IPS-18c (cell line): ENCODE measurements at regions not wholly inside any gene's neighbourhood (a gene's known extent, or its start where the extent isn't known, plus 50 kb on each side); places are given as distances from the start of the nearest gene placed in this dataset.
A peak's percentile ranks its signal among the peaks of the same experiment; 100 is the strongest.

Experiments used
- H3K4me3 ChIP-seq: 2 replicates; pipeline ENCODE4 v1.7.0; 2013; ENCODE audit warnings: low read depth, mild to moderate bottlenecking, low read length, moderate library complexity; ENCODE audit not compliant: insufficient read depth
- H3K9me3 ChIP-seq: one replicate; pipeline ENCODE4 v1.6.1; 2013; ENCODE audit warnings: mild to moderate bottlenecking, low read length, moderate library complexity; ENCODE audit not compliant: control insufficient read depth, insufficient read depth

DNA sequence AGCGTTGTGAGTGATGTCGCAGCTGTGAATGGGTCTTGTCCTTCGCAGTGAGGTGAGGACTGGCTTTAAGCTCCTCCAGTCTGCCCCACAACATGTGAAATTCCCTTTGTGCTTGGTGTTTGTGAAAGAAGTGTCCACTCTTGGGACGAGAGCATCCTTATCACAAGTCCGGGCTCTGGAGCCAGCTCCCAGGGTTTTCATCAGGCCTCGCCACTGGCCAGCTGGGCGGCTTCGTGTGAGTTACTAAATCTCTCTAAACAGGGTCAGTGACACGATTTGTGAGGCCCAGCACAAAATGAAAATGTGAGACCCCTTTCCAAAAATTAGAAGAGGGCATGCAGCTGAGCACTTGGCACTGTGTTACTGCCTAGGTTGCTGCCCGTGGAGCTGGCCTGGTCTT lies 115.9 kb downstream of the VAPA start:
- no peaks in the 10 kb centered on the region for H3K9me3 ChIP-seq
- no peak overlapping the region for H3K4me3 ChIP-seq

DNA sequence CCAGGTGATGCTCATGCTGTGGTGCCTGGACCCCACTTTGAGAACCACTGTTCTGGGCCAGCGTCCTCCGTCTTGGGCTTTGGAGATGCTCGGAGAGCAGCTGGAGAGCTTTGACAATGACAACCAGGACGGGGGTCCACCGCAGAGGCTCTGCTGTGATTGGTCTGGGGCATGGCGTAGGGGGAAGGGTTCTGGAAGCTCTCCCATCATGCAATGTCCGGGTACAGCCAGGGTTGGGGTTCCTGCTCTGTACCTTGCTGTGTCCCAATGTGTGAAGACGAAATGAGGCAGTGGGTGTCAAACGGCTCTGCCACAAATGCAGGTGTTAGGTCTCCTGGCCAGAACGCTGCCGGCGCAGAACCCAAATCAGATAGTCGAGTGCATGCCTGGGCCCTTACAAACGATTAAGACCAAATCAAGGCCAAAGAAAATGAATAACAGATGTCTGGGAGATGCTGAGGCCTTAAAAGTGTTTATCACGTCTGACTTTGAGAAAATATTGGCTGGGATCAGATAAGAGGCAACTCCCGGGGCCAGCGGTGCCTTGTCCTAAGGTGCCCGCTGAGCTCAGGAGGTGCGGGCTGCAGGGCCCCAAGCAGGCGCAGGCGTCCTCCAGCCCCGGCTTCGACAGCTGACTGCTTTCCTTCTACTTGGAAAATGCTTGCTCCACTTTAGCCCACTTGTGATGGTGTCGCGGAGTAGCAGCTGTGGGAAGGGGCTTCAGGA lies 117.2 kb downstream of the VAPA start:
- H3K9me3 ChIP-seq: no peaks in the 10 kb centered on the region

DNA sequence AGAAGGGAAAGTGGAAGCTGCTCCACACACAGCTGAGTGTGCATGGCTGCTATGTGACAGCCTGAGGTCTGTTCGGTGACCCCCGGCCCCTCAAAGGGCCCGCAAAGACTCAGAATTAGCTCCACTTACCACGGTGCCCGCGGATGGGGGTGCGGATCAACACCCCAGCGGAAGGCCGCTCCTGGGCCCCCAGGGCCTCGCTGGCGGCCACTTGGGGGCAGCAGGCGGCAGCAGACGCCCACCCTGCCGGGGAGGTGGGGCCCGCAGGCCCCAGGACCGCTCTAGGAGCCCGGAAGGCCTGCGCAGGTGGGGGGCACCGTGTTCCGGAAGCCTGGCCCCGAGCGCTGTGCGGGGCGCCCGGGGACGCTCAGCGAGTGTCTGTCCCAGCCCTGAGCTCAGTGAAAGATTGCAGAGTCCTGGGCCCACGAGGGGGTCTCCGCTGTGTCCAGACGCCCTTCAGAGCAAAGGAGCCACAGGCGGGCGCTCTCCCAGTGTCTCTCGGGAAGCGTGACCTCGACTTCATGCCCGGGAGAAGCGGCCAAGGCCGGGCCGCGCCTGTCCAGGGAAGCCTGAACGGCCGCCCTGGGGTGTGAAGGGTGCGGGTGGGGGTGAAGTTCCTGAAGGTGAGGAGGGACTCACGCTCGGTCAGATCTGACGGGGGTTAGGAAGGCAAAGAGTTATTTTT lies 118.7 kb downstream of the VAPA start:
- Histone ChIP-seq H3K4me3 (peak overlapping the region; percentile 31; the same call in 1 of the 2 replicates), H3K9me3 (no peaks in the 10 kb centered on the region)

More for the DNA sequence above, 117.2 kb downstream of the VAPA start:
- no peak overlapping the region for H3K4me3 ChIP-seq

DNA sequence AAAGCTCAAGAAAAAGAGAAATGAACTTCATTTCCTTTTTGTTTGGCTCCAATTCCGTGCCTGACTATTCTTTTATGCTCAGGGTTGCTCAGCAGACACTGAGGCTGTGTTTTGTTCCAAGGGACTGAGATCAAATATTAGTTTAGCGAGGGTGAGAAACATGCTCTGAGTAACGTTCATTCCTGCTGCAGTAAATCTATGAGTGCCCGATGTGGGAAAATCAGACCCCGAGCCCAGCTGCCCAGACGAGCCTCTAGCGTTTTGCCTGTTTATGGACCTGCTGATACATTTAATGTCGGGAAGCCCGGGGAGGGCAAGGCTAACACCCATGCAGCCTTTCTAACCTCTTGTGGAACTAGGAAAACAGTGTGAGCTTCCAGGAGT lies 119.2 kb downstream of the VAPA start:
- Histone ChIP-seq H3K4me3 (no peak overlapping the region), H3K9me3 (no peaks in the 10 kb centered on the region)

DNA sequence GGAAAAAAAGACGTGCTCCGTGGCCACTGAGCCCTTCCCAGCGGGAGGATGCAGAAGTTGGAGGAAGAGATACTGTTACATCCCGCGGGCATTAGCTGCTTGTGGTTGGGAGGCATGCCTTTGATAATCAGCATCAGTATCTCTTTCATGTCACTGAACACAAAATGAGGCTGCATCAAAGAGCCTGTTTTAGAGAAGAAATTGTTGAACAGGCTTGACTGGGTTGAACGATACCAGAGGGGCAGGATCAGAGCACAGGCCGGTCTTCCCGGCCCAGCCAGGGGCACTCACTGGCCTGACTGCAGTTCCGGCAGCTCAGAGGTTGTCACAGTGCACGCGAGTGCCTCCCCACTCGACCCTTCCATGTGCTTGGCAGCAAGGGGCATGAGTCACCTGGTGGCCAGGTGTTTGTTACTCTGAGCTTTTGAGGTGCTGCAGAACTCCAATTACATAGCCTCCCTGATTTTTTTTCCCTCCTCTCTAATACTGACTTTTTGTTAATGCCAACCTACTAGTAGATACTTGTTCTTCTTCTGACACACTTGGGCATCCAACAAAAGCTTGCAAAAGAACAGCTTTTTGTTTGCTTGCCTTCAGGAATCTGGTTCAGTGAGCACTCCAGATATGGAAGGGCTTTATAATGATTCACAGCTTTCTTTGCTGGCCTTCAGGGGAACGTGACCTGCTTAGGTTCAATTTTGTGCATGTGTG lies 121.6 kb downstream of the VAPA start:
- no peaks in the 10 kb centered on the region for H3K9me3 ChIP-seq

DNA sequence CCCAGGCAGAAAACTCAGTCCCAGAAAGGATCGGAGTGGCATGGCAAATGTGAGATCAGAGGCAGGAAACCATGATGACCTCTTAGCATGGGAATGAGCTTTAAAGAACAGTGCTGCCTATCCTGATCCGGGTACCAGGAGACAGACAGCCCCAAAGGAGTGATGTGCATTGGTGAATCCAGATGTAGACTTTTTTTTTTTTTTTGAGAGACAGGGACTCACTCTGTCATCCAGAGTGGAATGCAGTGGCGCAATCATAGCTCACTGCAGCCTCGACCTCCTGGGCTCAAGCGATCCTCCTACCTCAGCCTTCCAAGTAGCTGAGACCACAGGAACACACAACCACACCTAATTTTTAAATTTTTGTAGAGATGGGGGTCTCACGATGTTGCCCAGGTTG lies 122.7 kb downstream of the VAPA start:
- no peak overlapping the region for H3K4me3 ChIP-seq
- H3K9me3 ChIP-seq: no peaks in the 10 kb centered on the region

More for the DNA sequence above, 121.6 kb downstream of the VAPA start:
- H3K4me3 ChIP-seq: no peak overlapping the region

DNA sequence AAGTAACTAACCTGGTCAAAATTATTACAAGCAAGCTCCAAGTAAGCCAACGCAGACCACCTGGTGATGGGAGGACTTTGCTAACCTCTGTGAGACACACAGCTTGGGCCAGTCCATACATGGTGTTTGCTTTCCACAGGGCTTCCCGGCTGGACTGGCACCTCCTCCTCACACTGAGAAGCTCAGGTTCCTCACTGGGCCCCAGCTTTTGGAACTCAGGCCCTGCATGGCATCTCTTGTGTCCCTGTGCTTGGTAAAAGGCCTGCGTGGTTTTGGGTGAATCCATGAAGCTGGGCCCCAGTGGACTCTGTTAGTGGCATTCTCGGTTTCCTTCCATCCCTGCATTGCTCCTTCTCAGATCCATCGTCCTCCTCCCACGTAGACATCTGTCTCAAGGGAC lies 123.4 kb downstream of the VAPA start:
- no peaks in the 10 kb centered on the region for H3K9me3 ChIP-seq
- H3K4me3 ChIP-seq: no peak overlapping the region

DNA sequence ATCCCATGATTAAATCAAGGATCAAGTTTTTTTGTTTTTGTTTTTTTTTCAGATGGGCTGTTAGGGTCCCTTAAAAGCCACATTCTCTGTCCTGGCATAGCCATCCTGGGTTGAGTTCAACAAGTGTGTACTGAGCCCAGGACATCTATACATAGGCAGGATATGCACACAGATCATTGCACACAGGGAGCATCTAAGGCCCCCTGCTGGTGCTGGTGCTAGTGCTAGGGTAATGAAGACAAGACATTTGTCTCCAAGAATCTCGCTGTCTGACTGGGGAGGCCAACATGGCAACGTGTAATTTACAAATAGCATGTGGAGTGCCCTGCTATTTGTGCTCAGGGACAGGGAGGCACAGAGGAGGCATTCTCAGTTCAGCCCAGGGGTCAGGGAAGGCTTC lies 124.5 kb downstream of the VAPA start:
- Histone ChIP-seq H3K4me3 (no peak overlapping the region), H3K9me3 (no peaks in the 10 kb centered on the region)

DNA sequence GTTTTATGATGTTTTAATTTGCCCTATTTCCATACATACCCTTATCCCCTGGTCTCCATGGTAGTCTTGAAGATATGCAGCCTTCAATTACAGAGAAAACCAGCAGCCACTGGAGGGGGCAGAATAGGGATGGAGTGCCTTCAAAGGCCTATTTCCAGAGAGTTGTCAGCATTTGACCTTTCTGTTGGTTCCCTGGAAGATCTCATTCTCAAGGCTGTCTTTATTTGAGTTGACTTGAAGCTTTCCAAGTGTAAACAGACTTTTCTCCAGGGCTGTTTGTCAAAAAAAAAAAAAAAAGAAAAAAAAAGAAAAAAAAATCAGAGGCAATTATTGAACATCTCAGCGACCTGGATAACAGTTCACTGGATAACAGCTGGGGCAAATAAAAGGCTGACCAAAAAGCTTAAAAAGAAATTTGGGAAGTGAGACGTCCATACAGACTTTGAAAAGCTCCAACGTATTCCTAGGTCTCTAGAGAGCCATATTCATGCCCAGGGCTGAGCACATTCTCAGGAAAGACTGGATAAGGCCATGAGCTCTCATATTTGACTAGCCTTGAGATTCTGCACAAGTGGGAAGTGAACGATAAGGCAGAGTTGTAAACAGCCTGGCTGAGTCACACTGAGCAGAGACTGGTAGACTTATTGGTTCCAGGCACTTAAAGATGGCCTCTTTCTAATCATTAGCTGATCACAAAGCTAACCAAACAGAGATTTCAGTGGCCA lies 126.6 kb downstream of the VAPA start:
- Histone ChIP-seq H3K9me3 (peaks cover 2% of the 10 kb centered on the region), H3K4me3 (no peak overlapping the region)

DNA sequence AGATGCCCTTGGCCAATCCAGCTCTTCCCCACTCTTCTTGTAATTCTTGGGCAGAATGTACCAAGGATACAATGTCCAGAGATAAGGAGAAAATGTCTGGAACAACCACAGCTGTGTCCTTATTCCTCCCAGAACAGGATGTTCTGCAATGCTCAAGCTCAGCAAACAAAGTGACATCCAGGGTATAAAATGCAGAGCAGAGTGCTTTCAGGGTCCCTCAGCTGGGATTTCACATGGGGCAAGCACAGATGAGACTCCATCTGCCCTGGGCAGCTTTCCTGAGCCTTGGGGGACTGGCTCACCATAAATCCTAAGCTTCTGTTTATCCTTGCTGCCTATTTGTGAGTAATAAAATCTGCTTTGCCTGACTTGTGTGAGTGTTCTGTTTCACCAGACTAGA lies 127.4 kb downstream of the VAPA start:
- H3K9me3 ChIP-seq: peaks cover 2% of the 10 kb centered on the region
- no peak overlapping the region for H3K4me3 ChIP-seq

DNA sequence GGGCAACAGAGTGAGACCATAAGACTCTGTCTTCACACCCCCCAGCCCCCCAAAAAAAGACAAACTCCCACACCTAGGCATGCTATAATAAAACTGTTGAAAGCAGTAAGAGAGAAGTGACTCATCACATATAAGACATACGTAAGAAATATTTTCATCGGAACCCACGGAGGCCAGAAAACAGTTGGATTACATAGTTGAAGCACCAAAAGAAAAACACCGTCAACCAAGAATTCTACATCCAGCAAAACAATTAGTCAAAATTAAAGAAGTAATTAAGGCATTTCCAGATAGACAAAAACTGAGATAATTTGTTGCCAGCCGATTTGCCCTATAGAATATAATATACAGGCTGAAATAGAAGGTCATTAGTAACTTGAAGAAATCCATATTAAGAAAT lies 128.7 kb downstream of the VAPA start:
- H3K9me3 ChIP-seq: peaks cover 6% of the 10 kb centered on the region
- H3K4me3 ChIP-seq: no peak overlapping the region

DNA sequence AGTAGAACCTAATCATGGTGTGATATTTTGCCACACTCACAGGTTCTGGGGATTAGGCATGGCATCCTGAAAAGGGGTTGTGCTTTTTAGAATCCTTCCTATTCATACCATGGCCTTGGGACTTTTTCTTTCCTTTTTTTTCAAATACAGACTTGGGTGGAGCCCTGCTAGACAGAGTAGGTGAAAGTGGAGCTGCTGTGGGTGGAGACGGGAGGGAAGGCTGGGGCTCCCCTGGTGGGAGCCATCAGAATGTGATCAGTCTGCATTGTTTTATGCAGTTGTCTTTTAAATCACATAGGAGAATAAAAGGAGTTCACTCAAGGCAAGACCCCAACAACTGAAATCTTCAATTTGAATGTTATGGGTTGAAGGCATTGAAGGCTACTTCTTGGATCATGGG lies 130.2 kb downstream of the VAPA start:
- Histone ChIP-seq H3K4me3 (no peak overlapping the region), H3K9me3 (peaks cover 6% of the 10 kb centered on the region)

DNA sequence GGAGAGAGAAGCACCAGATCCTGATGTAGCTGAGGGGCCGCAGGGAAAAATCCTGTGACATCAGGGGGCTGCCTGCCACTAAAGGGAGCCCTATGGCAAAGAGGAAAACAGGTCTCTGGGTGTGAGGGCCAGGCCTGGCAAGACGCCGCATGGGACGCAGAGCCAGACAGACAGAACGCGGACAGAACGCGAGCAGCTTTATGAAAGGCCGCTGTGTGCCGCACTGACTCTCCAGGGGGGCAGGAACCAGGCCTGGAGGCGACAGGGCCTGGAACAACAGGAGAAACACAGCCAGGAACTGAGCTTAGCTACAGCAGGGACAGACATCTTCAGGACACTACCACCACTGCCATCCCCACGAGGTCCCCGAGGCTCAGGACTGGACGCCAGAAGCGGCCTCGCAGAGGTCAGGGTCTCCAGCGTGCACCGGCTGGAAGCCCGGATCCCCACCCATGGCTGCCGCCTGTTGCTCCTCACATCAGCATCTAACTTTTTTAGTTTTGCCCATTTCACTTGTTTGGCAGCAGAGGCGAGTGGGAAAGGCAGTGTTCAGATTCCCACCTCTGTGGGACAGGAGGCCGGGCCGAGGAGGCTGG lies 131.6 kb downstream of the VAPA start:
- no peak overlapping the region for H3K4me3 ChIP-seq
- H3K9me3 ChIP-seq: peaks cover 6% of the 10 kb centered on the region

DNA sequence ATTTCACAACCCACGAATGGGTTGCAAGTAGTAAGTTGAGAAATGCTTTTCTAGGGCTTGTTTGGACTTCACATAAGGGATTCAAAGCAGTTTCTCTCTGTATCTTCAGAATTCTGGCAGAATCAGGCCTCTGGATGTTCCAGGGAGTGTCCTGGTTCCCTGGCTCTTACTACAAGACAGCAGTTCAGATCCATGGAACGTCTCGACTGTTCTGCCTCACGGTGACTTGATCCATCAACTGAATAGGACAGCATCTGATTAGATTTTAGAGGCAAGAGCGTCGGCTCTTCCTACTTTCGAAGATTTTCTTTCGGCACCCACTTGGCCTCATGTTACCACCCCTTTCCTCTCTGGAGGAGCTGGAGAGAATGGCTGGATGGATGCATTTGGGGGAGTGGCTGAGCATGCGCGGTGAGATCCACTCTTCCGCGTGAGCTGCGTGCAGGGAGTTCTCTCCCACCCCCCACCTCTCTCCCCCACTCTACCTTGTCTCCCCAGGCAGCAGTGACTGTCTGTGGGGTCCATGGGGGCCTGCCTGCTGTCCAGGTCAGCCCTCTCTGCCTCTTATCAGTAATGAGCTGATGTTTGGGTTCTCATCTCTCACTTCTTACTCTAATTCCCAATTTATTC lies 132.5 kb downstream of the VAPA start:
- no peak overlapping the region for H3K4me3 ChIP-seq
- peaks cover 6% of the 10 kb centered on the region for H3K9me3 ChIP-seq

DNA sequence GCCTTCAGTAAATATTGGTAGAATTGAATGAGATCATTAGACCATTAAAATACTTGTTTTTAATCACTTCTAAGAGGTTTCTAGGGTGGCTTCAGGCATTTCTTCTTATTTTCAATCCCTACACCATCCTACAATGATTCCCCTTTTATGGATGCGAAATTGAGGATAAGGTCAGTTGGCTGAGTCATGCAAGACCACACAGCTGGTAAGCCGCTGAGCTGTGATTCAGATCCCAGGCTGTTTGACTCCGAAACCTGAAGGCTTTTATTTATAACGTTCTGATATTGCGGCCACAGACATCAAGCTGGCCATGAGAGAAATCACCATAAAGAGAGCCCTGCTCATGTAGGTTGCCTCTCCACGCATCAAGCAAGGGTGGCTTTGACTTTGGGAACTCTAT lies 133.4 kb downstream of the VAPA start:
- H3K9me3 ChIP-seq: peaks cover 6% of the 10 kb centered on the region
- H3K4me3 ChIP-seq: no peak overlapping the region

DNA sequence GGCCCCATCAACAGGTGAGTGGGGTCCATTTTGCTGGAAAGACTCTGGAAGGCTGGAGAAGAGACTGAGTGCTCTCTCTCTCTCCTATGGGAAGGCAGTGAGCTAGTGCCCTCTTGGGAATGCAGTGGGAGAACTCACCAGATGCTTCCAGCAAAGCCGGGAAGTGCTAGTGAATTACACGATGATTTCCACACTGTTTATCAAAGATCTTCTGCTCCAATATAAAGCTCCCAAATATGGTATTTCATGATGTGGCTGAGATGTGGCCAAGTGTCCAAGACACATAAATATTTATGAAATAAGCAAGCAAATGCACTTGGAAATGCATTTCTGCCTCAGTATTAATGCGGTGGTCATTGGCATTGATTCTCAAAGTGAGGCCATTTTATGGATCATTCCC lies 135.9 kb downstream of the VAPA start:
- peaks cover 4% of the 10 kb centered on the region for H3K9me3 ChIP-seq

DNA sequence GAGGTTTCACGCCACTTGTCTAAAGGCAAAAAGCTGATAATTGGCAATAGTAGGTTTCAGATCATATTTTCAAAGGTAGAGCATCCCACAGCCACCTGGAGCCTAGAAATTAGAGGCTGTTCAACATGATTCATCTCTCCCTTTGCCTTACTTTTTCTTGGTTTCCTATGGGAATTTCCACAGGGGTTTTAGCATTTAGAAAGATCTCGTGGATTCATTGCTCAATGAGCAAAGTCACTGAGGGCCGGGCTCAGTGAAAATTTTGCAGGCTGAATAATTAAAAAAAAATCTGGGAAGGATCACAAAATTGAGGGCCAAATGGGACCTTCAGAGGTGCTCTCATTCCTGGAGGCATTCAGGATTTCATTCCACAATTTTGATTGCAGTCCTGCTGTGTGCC lies 137.1 kb downstream of the VAPA start:
- Histone ChIP-seq H3K4me3 (no peak overlapping the region), H3K9me3 (peaks cover 4% of the 10 kb centered on the region)

More for the DNA sequence above, 135.9 kb downstream of the VAPA start:
- no peak overlapping the region for H3K4me3 ChIP-seq
